IMR-90 (cell line): ENCODE measurements at regions not wholly inside any gene's neighbourhood (a gene's known extent, or its start where the extent isn't known, plus 50 kb on each side); places are given as distances from the start of the nearest gene placed in this dataset.

Experiments
- ATAC-seq: fragments of 200-7000 bp; cut with Tn5 transposase; 2 replicates; pipeline ENCODE4 v1.9.1; 2020; ENCODE audit warnings: low read depth, mild to moderate bottlenecking, moderate library complexity
- BruUV-seq: library from RNA; stranded (reverse); fragments of 400-500 nt; replicated peaks from 2 replicates; lab custom pipeline; 2021; lab: Mats Ljungman, UMichigan
- CTCF ChIA-PET: fragments of 300-600 bp; formaldehyde crosslinking; extraction: SDS; loops from one replicate; lab custom pipeline; 2021; ENCODE audit warnings: antibody characterized with exemption; lab: Yijun Ruan, JAX
- POLR2A ChIA-PET: fragments of 300-600 bp; sonication (Branson Sonifier 250); formaldehyde crosslinking; loops from one replicate; lab custom pipeline; 2022; ENCODE audit warnings: antibody characterized with exemption; ENCODE audit not compliant: unreplicated experiment; lab: Charles Lee
- DNase-seq: peaks from one replicate; pipeline ENCODE4 v3.0.0; 2013
- H2AFZ ChIP-seq: replicated peaks from 2 replicates; pipeline ENCODE3; 2013; ENCODE audit warnings: low read length, mild to moderate bottlenecking; ENCODE audit not compliant: poor library complexity
- H2AK5ac ChIP-seq: 2 replicates; pipeline ENCODE4 v1.6.1; 2013; ENCODE audit warnings: low read depth, low read length, inconsistent platforms
- H2AK9ac ChIP-seq: replicated peaks from 2 replicates; pipeline ENCODE3; 2013; ENCODE audit warnings: mild to moderate bottlenecking, low read depth, low read length, moderate library complexity; ENCODE audit not compliant: poor library complexity
- H2BK120ac ChIP-seq: 2 replicates; pipeline ENCODE4 v1.6.1; 2013; ENCODE audit warnings: low read depth, low read length, inconsistent platforms
- H2BK15ac ChIP-seq: 3 replicates; pipeline ENCODE4 v1.6.1; 2013; ENCODE audit warnings: low read depth, low read length, inconsistent platforms
- H2BK20ac ChIP-seq: 2 replicates; pipeline ENCODE4 v1.6.1; 2013; ENCODE audit warnings: low read depth, mild to moderate bottlenecking, inconsistent platforms, low read length, moderate library complexity
- H2BK5ac ChIP-seq: 2 replicates; pipeline ENCODE4 v1.6.1; 2013; ENCODE audit warnings: mild to moderate bottlenecking, low read depth, low read length, inconsistent platforms; ENCODE audit not compliant: poor library complexity, severe bottlenecking
- H3K14ac ChIP-seq: replicated peaks from 2 replicates; pipeline ENCODE4 v1.6.1; 2013; ENCODE audit warnings: low read depth, low read length, inconsistent platforms
- H3K18ac ChIP-seq: 2 replicates; pipeline ENCODE4 v1.6.1; 2013; ENCODE audit warnings: low read depth, low read length, control low read depth
- H3K23ac ChIP-seq: 2 replicates; pipeline ENCODE4 v1.6.1; 2013; ENCODE audit warnings: low read depth, low read length, inconsistent platforms
- H3K27ac ChIP-seq: 2 replicates; pipeline ENCODE4 v1.5.1; 2013; ENCODE audit warnings: mild to moderate bottlenecking, control low read depth, low read length; ENCODE audit not compliant: insufficient read depth
- H3K27me3 ChIP-seq: 2 replicates; pipeline ENCODE4 v1.6.1; 2013; ENCODE audit warnings: low read length; ENCODE audit not compliant: control insufficient read depth, insufficient read depth
- H3K36me3 ChIP-seq: 2 replicates; pipeline ENCODE4 v1.6.1; 2013; ENCODE audit warnings: low read length, mixed read lengths; ENCODE audit not compliant: control insufficient read depth, insufficient read depth
- H3K4ac ChIP-seq: 2 replicates; pipeline ENCODE4 v1.6.1; 2013; ENCODE audit warnings: low read depth, low read length, inconsistent platforms
- H3K4me1 ChIP-seq: 2 replicates; pipeline ENCODE4 v1.6.1; 2013; ENCODE audit warnings: low read length, mixed read lengths; ENCODE audit not compliant: control insufficient read depth, insufficient read depth
- H3K4me2 ChIP-seq: 2 replicates; pipeline ENCODE4 v1.6.1; 2013; ENCODE audit warnings: low read depth, mild to moderate bottlenecking, control low read depth, low read length, moderate library complexity
- H3K4me3 ChIP-seq: 2 replicates; pipeline ENCODE4 v1.5.1; 2013; ENCODE audit warnings: low read depth, mild to moderate bottlenecking, control low read depth, low read length, moderate library complexity; ENCODE audit not compliant: insufficient read depth
- H3K56ac ChIP-seq: 2 replicates; pipeline ENCODE4 v1.6.1; 2013; ENCODE audit warnings: low read length, inconsistent platforms; ENCODE audit not compliant: insufficient read depth; ENCODE audit errors: extremely low read depth
- H3K79me1 ChIP-seq, 2 experiments: 2 replicates each; pipeline ENCODE4 v1.6.1; 2013; ENCODE audit warnings: low read length in 2 of 2, inconsistent platforms in 1 of 2, low read depth in 1 of 2
- H3K9ac ChIP-seq: 2 replicates; pipeline ENCODE4 v1.6.1; 2013; ENCODE audit warnings: low read depth, low read length, control low read depth
- H3K9me1 ChIP-seq: 2 replicates; pipeline ENCODE4 v1.6.1; 2013; ENCODE audit warnings: low read length, inconsistent platforms; ENCODE audit not compliant: insufficient read depth
- H3K9me3 ChIP-seq: 2 replicates; pipeline ENCODE4 v1.6.1; 2013; ENCODE audit warnings: low read length; ENCODE audit not compliant: control insufficient read depth, insufficient read depth
- H4K20me1 ChIP-seq: 2 replicates; pipeline ENCODE4 v1.6.1; 2013; ENCODE audit warnings: low read length, inconsistent platforms; ENCODE audit not compliant: insufficient read depth
- H4K5ac ChIP-seq: 2 replicates; pipeline ENCODE4 v1.6.1; 2013; ENCODE audit warnings: mild to moderate bottlenecking, low read depth, low read length, control low read depth
- H4K8ac ChIP-seq, 2 experiments: 2 replicates each; pipeline ENCODE4 v1.6.1; 2013; ENCODE audit warnings: low read depth in 2 of 2, low read length in 2 of 2, control low read depth in 1 of 2, inconsistent platforms in 1 of 2
- H4K91ac ChIP-seq: 2 replicates; pipeline ENCODE4 v1.6.1; 2013; ENCODE audit warnings: low read depth, low read length, inconsistent platforms; ENCODE audit not compliant: insufficient read depth
- BHLHE40 ChIP-seq: fragments of 150-350 bp; IDR thresholded peaks from 2 replicates; pipeline ENCODE4 v1.6.1; 2016; ENCODE audit warnings: mild to moderate bottlenecking, low read depth, low read length
- FOS ChIP-seq: fragments of 150-350 bp; IDR thresholded peaks from 2 replicates; pipeline ENCODE4 v1.6.1; 2016; ENCODE audit warnings: low read depth, low read length
- MXI1 ChIP-seq: IDR thresholded peaks from 2 replicates; pipeline ENCODE4 v1.6.1; 2012; ENCODE audit warnings: low read depth, mild to moderate bottlenecking, low read length, moderate library complexity, borderline replicate concordance
- RAD21 ChIP-seq: IDR thresholded peaks from 2 replicates; pipeline ENCODE4 v1.6.1; 2012; ENCODE audit warnings: low read length, improper control_type of control experiment
- RCOR1 ChIP-seq: IDR thresholded peaks from 2 replicates; pipeline ENCODE4 v1.6.1; 2012; ENCODE audit warnings: mild to moderate bottlenecking, low read length, improper control_type of control experiment; ENCODE audit not compliant: insufficient replicate concordance
- WGBS, 2 experiments: methylation state at CpG; one replicate each; pipeline versions ENCODE4 v1.1.5 to v1.1.7; 2013; ENCODE audit warnings: missing lambda C conversion rate in 2 of 2; ENCODE audit not compliant: insufficient read length in 1 of 2; ENCODE audit errors: extremely low coverage in 2 of 2; 5-methylcytosine and 5-hydroxymethylcytosine counted together
- dilution Hi-C: fragments of 300-500 bp; cut with HindIII; formaldehyde crosslinking; loops from one replicate; pipeline ENCODE4 v1.14.3; 2018; ENCODE audit warnings: low sequenced_read_pairs; ENCODE audit not compliant: unreplicated experiment
- in situ Hi-C: fragments of 300-500 bp; cut with MboI; formaldehyde crosslinking; loops from 3 replicates; pipeline ENCODE4 v1.14.3; 2019; ENCODE audit warnings: low sequenced_read_pairs, inconsistent platforms, mixed read lengths
- intact Hi-C: fragments of 100-400 bp; cut with micrococcal nuclease; formaldehyde crosslinking; loops from 2 replicates; pipeline ENCODE4 v1.10.0; 2022
- TF ChIP-seq, protein P1 (sequence below): fragments of 150-350 bp; IDR thresholded peaks from 2 replicates; pipeline ENCODE4 v1.6.1; 2016; ENCODE audit warnings: low read depth, mild to moderate bottlenecking, low read length, moderate library complexity, borderline replicate concordance

DNA sequence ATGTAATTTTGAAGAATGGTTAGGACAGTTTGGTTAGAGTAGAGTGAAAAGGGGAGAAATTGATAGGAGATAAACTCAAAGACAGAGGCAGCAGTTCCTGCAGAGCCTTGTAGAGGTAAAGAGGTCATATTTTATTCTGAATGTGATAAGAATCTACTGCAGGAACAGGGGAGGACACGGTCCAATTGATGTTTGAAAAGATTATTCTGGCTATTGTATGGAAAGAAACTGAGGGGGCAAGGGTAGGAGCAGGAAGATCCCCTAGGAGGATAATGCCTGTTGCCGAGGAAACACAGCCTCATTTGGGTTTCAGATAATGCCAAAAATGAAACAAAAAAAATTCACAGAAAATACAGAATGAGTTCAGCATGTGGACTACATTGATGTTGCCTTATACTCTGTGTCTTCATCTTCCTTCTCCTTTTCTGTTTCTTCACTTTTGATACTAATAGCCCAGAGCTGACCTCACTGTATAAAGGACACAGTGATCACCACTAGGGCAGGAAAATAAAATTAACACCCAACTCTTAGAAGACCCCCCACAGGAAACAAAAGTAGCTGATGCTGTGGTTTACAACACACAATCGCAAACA lies 454.6 kb upstream of the UBE2E2 start:
- Histone ChIP-seq H2AFZ (no peak overlapping the region), H4K8ac (no peak overlapping the region), H3K4me3 (no peak overlapping the region)

More for the DNA sequence above, 454.6 kb upstream of the UBE2E2 start:
- Histone ChIP-seq H4K5ac (no peak overlapping the region), H2AK5ac (no peak overlapping the region), H3K79me1 (no peaks in the 10 kb centered on the region), H2BK15ac (no peak overlapping the region), H2AK9ac (no peak overlapping the region), H3K27ac (no peak overlapping the region), H3K4ac (no peak overlapping the region), H3K14ac (no peak overlapping the region), H3K9me3 (no peaks in the 10 kb centered on the region), H3K27me3 (no peaks in the 10 kb centered on the region), H3K36me3 (no peaks in the 10 kb centered on the region), H3K23ac (no peak overlapping the region), H3K4me1 (no peaks in the 10 kb centered on the region), H2BK20ac (no peak overlapping the region), H4K20me1 (no peaks in the 10 kb centered on the region), H3K56ac (no peak overlapping the region), H2BK5ac (no peak overlapping the region), H3K4me2 (no peak overlapping the region), H3K18ac (no peak overlapping the region), H2BK120ac (no peak overlapping the region), H3K9me1 (no peaks in the 10 kb centered on the region), H3K9ac (no peak overlapping the region), H4K91ac (no peak overlapping the region)
- no peak for TF ChIP-seq BHLHE40
- TF ChIP-seq RAD21 = no peak
- TF ChIP-seq, protein P1, sequence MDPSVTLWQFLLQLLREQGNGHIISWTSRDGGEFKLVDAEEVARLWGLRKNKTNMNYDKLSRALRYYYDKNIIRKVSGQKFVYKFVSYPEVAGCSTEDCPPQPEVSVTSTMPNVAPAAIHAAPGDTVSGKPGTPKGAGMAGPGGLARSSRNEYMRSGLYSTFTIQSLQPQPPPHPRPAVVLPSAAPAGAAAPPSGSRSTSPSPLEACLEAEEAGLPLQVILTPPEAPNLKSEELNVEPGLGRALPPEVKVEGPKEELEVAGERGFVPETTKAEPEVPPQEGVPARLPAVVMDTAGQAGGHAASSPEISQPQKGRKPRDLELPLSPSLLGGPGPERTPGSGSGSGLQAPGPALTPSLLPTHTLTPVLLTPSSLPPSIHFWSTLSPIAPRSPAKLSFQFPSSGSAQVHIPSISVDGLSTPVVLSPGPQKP = no peak
- TF ChIP-seq RCOR1 = no peak
- no peak for TF ChIP-seq FOS
- TF ChIP-seq MXI1 = no peak
- BruUV-seq = no TSS peak
- DNase-seq (no peak), ATAC-seq (no peak)
- intact Hi-C loops (no loop called here), in situ Hi-C loops (no loop called here), dilution Hi-C loops (no loop called here)
- ChIA-PET POLR2A (no interaction called here), CTCF (no interaction called here)
- 0% methylated on average over 1 of the region's 3 CpGs; no CpG with 5 or more reads in 1 of the 2 experiments for WGBS, 2 experiments
